HEK293T (cell line): ENCODE measurements at regions not wholly inside any gene's neighbourhood (a gene's known extent, or its start where the extent isn't known, plus 50 kb on each side); places are given as distances from the start of the nearest gene placed in this dataset.

Experiments
- ARNT ChIP-seq: fragments of 450-650 bp; IDR thresholded peaks from 2 replicates; pipeline ENCODE4 v1.6.1; 2017; ENCODE audit warnings: mild to moderate bottlenecking
- HDGF ChIP-seq: fragments of 450-650 bp; IDR thresholded peaks from 2 replicates; pipeline ENCODE4 v1.6.1; 2017; ENCODE audit warnings: antibody characterized with exemption, borderline replicate concordance
- NFRKB ChIP-seq: fragments of 450-650 bp; IDR thresholded peaks from 2 replicates; pipeline ENCODE4 v1.6.1; 2016; ENCODE audit warnings: mild to moderate bottlenecking, moderate library complexity
- SP1 ChIP-seq: fragments of 450-650 bp; IDR thresholded peaks from 2 replicates; pipeline ENCODE4 v1.6.1; 2017

DNA sequence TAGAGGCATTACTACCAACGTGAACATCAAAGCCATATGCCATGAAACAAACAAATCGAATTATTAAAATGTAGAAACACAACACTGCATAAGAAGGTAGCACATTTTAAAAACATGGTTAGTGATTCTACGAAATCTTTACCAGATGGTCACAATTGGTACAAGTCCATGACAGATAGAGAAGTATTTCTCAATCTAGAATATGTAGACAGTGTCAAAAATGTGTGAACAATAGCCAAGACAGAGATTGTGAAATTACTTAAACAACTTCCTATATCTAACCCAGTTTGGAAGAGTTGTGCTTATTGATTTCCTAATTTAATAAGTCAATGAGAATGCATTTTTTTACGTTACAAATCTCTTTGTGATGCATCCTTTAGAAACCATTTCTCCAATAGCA is 1121.6 kb downstream of the MAT2B start:
- TF ChIP-seq HDGF, result no peak
- no peak for TF ChIP-seq ARNT
- TF ChIP-seq SP1, result no peak
- TF ChIP-seq NFRKB, result no peak
